Tibial nerve (tissue), 4 donors: ENCODE measurements at regions not wholly inside any gene's neighbourhood (a gene's known extent, or its start where the extent isn't known, plus 50 kb on each side); places are given as distances from the start of the nearest gene placed in this dataset.

ENCODE experiments used
- DNase-seq, 2 donors: peaks; one replicate each; pipeline ENCODE4 v3.0.0-alpha.2; 2019; ENCODE audit warnings: low spot score in 2 of 2
- H3K27ac ChIP-seq, 4 donors: fragments of 200-600 bp; sonication (generic) in 3 of 4; one replicate each; pipeline ENCODE4 v1.5.1; 2017 to 2019; ENCODE audit warnings: mild to moderate bottlenecking in 1 of 4
- H3K27me3 ChIP-seq, 2 donors: fragments of 200-600 bp; sonication (generic) in 1 of 2; one replicate each; pipeline versions ENCODE4 v1.5.1 to v1.6.0; 2017 to 2019
- H3K36me3 ChIP-seq, 3 donors: fragments of 200-600 bp; sonication (generic); one replicate each; pipeline ENCODE4 v1.5.1; 2018 to 2019
- H3K4me1 ChIP-seq, 4 donors: fragments of 200-600 bp; sonication (generic) in 3 of 4; one replicate each; pipeline ENCODE4 v1.5.1; 2017 to 2019
- H3K4me3 ChIP-seq, 4 donors: fragments of 200-600 bp; sonication (generic) in 3 of 4; one replicate each; pipeline ENCODE4 v1.5.1; 2017 to 2019; ENCODE audit warnings: mild to moderate bottlenecking in 1 of 4, moderate library complexity in 1 of 4
- H3K9me3 ChIP-seq, 4 donors: fragments of 200-600 bp; sonication (generic) in 3 of 4; one replicate each; pipeline ENCODE4 v1.5.1; 2017 to 2019
- EP300 ChIP-seq, 2 donors: sonication (generic); formaldehyde crosslinking; IDR thresholded peaks; one replicate each; pipeline ENCODE4 v1.6.1; 2017; ENCODE audit warnings: antibody characterized with exemption in 2 of 2, mild to moderate bottlenecking in 1 of 2
- POLR2A ChIP-seq, 2 donors: fragments of 450-650 bp; IDR thresholded peaks; one replicate each; pipeline ENCODE4 v1.6.1; 2017; ENCODE audit warnings: antibody characterized with exemption in 2 of 2, mild to moderate bottlenecking in 2 of 2, moderate library complexity in 2 of 2
- WGBS, 2 donors: methylation state at CpG; one replicate each; pipeline ENCODE4 v1.1.5; 2018; 5-methylcytosine and 5-hydroxymethylcytosine counted together
- TF ChIP-seq, protein P1 (sequence below), 5 experiments: fragments of 200-600 bp in 3 of 5; fragments of 450-650 bp in 2 of 5; sonication (generic) in 3 of 5; IDR thresholded peaks; one replicate each; pipeline ENCODE4 v1.5.1; 2016 to 2019; ENCODE audit warnings: antibody characterized with exemption in 5 of 5, mild to moderate bottlenecking in 3 of 5, moderate library complexity in 2 of 5

DNA sequence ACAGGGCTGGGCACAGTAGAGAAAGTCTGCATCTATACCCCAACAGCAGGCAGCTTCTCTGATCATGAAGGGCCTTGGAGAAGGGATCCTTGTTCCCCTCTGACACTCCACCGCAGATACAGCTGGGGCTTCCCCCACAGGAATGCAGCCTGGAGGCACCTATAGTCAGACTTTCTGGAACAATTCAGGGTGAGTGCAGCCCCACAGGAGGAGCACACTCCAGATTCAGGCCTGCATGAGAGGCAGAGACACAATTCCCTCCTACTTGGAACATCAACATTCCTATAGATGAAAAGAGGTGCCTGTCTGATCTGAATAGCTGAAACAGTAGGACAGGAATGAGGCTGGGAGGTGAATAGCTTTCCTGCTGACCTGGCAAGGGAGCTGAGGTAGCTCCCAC, 1298.0 kb upstream of the CNTN5 start:
- H3K9me3 ChIP-seq: no peaks in the 10 kb centered on the region
- no peak for DNase-seq
- TF ChIP-seq EP300 (IDR thresholded peaks at IDR 0.05) (no peak), POLR2A (IDR thresholded peaks at IDR 0.05) (no peak)
- TF ChIP-seq, protein P1, sequence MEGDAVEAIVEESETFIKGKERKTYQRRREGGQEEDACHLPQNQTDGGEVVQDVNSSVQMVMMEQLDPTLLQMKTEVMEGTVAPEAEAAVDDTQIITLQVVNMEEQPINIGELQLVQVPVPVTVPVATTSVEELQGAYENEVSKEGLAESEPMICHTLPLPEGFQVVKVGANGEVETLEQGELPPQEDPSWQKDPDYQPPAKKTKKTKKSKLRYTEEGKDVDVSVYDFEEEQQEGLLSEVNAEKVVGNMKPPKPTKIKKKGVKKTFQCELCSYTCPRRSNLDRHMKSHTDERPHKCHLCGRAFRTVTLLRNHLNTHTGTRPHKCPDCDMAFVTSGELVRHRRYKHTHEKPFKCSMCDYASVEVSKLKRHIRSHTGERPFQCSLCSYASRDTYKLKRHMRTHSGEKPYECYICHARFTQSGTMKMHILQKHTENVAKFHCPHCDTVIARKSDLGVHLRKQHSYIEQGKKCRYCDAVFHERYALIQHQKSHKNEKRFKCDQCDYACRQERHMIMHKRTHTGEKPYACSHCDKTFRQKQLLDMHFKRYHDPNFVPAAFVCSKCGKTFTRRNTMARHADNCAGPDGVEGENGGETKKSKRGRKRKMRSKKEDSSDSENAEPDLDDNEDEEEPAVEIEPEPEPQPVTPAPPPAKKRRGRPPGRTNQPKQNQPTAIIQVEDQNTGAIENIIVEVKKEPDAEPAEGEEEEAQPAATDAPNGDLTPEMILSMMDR (IDR thresholded peaks at IDR 0.05): no peak
- no peaks in the 10 kb centered on the region for H3K4me1 ChIP-seq
- WGBS, 2 donors: 75 to 90% methylated on average over 1 of the region's 1 CpG
- no peak overlapping the region for H3K27ac ChIP-seq
- H3K27me3 ChIP-seq: no peaks in the 10 kb centered on the region
- no peak overlapping the region for H3K4me3 ChIP-seq
- no peaks in the 10 kb centered on the region for H3K36me3 ChIP-seq

DNA sequence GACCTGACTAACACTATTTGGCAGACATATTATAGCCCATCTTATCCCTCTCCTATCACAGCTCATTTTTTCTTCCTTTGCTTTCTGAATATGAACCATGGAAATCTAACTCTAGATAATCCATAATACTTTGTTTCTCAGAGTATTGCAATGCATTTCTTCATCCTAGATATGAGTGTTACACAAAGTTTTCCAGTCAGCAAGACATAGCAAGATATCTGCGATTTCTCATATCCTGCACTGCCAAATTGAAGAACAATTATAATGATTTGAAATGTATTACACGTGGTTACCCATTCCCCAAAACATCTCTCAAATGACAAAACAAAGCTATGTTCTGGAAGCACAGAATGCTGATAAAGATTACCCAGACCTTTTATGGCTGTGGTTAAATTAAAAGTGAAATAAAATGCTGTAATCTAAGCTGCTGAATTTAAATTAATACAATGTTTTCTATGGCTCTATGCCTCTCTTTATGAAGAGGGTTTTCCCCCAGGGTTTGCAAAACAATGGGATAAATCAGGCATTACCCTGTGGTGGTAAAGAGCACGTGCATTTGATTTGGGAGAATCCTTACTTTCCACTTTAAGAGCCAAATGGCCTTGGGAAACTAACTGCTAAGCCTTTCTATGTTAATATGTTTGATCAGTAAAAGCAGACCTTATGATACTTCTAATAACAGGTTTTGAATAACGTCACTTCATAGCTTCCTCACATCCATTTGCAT, 1291.0 kb upstream of the CNTN5 start:
- Histone ChIP-seq H3K36me3 (no peaks in the 10 kb centered on the region), H3K9me3 (no peaks in the 10 kb centered on the region), H3K27me3 (no peaks in the 10 kb centered on the region), H3K4me3 (no peak overlapping the region), H3K27ac (no peak overlapping the region), H3K4me1 (no peaks in the 10 kb centered on the region)
- TF ChIP-seq EP300 (IDR thresholded peaks at IDR 0.05) (no peak), POLR2A (IDR thresholded peaks at IDR 0.05) (no peak)
- TF ChIP-seq, protein P1 (IDR thresholded peaks at IDR 0.05): no peak
- no peak for DNase-seq
- WGBS, 2 donors: 46 to 47% methylated on average over 4 of the region's 4 CpGs

DNA sequence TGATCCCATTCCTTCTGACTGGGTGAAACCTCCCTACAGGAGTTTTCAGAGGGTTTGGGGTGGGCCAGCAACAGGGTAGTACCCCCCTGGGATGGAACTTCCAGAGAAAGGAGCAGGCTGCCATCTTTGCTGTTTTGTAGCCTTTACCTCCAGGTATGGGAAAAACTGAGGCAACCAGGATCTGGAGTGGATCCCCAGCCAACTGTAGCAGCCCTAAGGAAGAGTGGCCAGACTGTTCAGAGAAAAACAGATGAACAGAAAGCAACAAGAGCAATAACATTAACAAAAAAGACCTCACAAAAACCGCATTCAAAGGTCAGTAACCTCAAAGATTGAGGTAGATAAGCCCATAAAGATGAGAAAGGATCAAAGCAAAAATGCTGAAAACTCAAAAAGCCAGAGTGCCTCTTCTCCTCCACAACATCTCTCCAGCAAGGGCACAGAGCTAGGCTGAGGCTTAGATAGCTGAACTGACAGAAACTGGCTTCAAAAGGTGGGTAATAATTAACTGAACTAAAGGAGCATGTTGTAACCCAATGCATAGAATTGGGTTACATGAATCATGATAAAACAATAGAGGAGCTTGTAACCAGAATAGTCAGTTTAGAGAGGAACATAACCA, 1288.6 kb upstream of the CNTN5 start:
- Histone ChIP-seq H3K4me1 (no peaks in the 10 kb centered on the region), H3K27me3 (no peaks in the 10 kb centered on the region), H3K36me3 (no peaks in the 10 kb centered on the region), H3K4me3 (no peak overlapping the region), H3K27ac (no peak overlapping the region), H3K9me3 (peaks cover 0 to 5% (median 0%) of the 10 kb centered on the region in 4 donors)
- 76 to 78% methylated on average over 1 of the region's 1 CpG for WGBS, 2 donors
- TF ChIP-seq, protein P1 (IDR thresholded peaks at IDR 0.05): no peak
- TF ChIP-seq EP300 (IDR thresholded peaks at IDR 0.05) (no peak), POLR2A (IDR thresholded peaks at IDR 0.05) (no peak)
- no peak for DNase-seq

DNA sequence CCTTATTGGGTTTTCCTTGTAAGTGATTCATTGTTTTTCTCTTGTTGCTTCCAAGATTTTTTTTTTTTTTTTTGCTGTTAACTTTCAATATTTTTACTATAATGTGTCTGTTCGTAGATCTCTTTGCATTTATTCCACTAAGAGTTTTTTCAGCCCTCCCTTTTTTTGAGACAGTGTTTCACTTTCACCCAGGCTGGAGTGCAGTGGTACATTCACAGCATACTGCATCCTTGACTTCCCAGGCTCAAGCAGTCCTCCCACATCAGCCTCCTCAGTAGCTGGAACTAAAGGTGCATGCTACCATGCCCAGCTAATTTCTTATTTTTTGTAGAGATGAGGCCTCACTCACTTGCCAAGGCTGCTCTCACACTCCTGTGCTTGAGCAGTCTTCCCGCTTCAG, 1282.0 kb upstream of the CNTN5 start:
- WGBS, 2 donors: 68 to 70% methylated on average over 2 of the region's 2 CpGs
- H3K9me3 ChIP-seq: peaks cover 0 to 5% (median 0%) of the 10 kb centered on the region in 4 donors
- no peaks in the 10 kb centered on the region for H3K4me1 ChIP-seq
- H3K27ac ChIP-seq: no peak overlapping the region
- no peaks in the 10 kb centered on the region for H3K27me3 ChIP-seq
- no peaks in the 10 kb centered on the region for H3K36me3 ChIP-seq
- no peak for TF ChIP-seq POLR2A (IDR thresholded peaks at IDR 0.05)
- no peak for DNase-seq
- no peak overlapping the region for H3K4me3 ChIP-seq

DNA sequence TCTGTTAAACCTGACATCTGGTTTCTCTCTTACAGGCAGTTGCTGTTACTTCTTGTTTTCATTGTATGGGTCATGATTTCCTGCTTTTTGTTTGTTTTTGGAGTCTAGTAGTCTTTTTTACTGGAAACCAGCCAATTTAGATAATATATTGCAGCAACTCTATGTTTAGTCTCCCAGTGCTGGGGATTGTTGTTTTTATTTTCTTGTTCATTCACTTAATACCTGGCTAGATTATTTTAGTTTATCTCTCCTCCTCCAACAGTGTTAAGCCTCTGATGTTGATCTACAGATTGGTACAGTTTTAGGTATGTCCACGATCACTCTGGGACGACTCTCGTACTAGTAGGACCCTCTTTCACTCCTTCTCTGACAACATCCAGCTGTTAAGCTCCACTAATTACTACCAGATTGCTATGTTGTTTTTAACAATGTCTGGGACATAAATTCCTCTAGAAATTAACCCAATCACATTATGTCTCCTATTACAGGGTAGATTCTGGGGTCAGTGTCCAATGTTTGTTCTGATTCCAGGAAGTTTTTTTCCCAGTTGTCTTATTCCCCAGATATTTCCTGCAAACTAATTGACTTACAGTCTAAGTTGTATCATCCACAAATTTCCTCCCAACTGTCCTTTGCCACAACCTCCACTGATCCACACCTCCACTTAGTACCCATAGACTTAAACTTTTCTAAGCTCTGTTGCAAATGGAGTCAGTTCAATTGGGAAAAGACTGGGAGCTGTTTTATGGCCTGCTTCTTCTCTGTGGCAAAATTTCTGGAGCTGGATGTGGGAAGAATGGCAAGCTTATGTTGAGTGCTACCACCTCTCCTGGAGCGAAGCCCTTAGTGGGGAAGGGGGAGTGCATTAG, 1280.6 kb upstream of the CNTN5 start:
- WGBS, 2 donors: 66 to 72% methylated on average over 4 of the region's 4 CpGs
- H3K4me1 ChIP-seq: no peaks in the 10 kb centered on the region

More for the DNA sequence above, 1280.6 kb upstream of the CNTN5 start:
- Histone ChIP-seq H3K36me3 (no peaks in the 10 kb centered on the region), H3K27ac (no peak overlapping the region), H3K4me3 (no peak overlapping the region), H3K9me3 (peaks cover 0 to 8% (median 0%) of the 10 kb centered on the region in 4 donors), H3K27me3 (no peaks in the 10 kb centered on the region)
- DNase-seq: no peak
- no peak for TF ChIP-seq EP300 (IDR thresholded peaks at IDR 0.05)
- no peak for TF ChIP-seq POLR2A (IDR thresholded peaks at IDR 0.05)
- TF ChIP-seq, protein P1 (IDR thresholded peaks at IDR 0.05): no peak
